ENCODE measurements at regions not wholly inside any gene's neighbourhood (a gene's known extent, or its start where the extent isn't known, plus 50 kb on each side); places are given as distances from the start of the nearest gene placed in this dataset.
"Not testable (repeated sequence)": the region's sequence is repeated elsewhere in the genome, so short reads cannot be mapped to it uniquely, and the experiment has no call there.

- not testable (repeated sequence) for TF ChIP-seq BHLHE40 (IDR thresholded peaks at IDR 0.05; ENCODE audit: low read depth, low read length); CTCF (conservative IDR thresholded peaks at IDR 0.05; ENCODE audit: low read depth, low read length); POLR2A (IDR thresholded peaks at IDR 0.05; ENCODE audit: low read depth, low read length); RCOR1 (IDR thresholded peaks at IDR 0.05; ENCODE audit: insufficient replicate concordance, low read length); CEBPB (IDR thresholded peaks at IDR 0.05; ENCODE audit: low read depth, low read length); RAD21 (IDR thresholded peaks at IDR 0.05; ENCODE audit: low read length); SMC3 (IDR thresholded peaks at IDR 0.05; ENCODE audit: low read depth, low read length); MAFK (IDR thresholded peaks at IDR 0.05; ENCODE audit: low read depth, low read length); MAZ (IDR thresholded peaks at IDR 0.05; ENCODE audit: borderline replicate concordance, low read depth, low read length); RFX5 (IDR thresholded peaks at IDR 0.05; ENCODE audit: low read depth, low read length); CHD1 (IDR thresholded peaks at IDR 0.05; ENCODE audit: low read depth, low read length)
- TF ChIP-seq, protein P1, sequence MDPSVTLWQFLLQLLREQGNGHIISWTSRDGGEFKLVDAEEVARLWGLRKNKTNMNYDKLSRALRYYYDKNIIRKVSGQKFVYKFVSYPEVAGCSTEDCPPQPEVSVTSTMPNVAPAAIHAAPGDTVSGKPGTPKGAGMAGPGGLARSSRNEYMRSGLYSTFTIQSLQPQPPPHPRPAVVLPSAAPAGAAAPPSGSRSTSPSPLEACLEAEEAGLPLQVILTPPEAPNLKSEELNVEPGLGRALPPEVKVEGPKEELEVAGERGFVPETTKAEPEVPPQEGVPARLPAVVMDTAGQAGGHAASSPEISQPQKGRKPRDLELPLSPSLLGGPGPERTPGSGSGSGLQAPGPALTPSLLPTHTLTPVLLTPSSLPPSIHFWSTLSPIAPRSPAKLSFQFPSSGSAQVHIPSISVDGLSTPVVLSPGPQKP (IDR thresholded peaks at IDR 0.05; ENCODE audit: borderline replicate concordance, low read depth, low read length): not testable (repeated sequence)
- TF ChIP-seq, protein P2, sequence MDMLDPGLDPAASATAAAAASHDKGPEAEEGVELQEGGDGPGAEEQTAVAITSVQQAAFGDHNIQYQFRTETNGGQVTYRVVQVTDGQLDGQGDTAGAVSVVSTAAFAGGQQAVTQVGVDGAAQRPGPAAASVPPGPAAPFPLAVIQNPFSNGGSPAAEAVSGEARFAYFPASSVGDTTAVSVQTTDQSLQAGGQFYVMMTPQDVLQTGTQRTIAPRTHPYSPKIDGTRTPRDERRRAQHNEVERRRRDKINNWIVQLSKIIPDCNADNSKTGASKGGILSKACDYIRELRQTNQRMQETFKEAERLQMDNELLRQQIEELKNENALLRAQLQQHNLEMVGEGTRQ (IDR thresholded peaks at IDR 0.05; ENCODE audit: low read depth, low read length): not testable (repeated sequence)
These were observed 274.4 kb downstream of the GOLGA6L6 start for GRCh38 chr15:20267051-20267730.
